ENCODE measurements at regions not wholly inside any gene's neighbourhood (a gene's known extent, or its start where the extent isn't known, plus 50 kb on each side); places are given as distances from the start of the nearest gene placed in this dataset.
"Not testable (repeated sequence)": the region's sequence is repeated elsewhere in the genome, so short reads cannot be mapped to it uniquely, and the experiment has no call there.

DNA sequence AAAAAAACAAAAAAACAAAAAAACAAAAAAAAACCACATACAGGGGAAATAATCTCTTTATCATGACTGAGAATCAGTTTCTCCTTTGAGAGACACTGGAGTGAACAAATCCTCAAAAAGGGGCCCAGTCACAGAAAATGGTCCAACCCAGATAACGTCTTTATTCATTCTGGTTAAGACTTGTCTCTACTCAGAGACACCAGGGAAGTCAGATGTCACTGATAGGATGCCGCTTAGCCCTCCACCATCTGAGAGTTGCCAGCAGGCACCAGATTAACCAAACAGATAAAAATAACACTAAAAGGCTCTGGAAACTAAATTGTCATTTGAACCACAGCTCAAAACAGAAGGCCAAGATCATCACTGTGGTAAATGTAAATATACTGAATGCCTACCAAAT is 1163.4 kb upstream of the ATXN8OS start:
- H3K36me3 ChIP-seq (ENCODE audit: control insufficient read depth, insufficient read depth, low read length, severe bottlenecking) = no peaks in the 10 kb centered on the region
- no peak overlapping the region for H3K4me3 ChIP-seq (ENCODE audit: low read length)
- no peak overlapping the region for H3K9ac ChIP-seq (ENCODE audit: low read length)
- H3K27me3 ChIP-seq (replicated peaks; ENCODE audit: control insufficient read depth, insufficient read depth, low read length) = no peaks in the 10 kb centered on the region
- no peaks in the 10 kb centered on the region for H3K9me3 ChIP-seq (ENCODE audit: control insufficient read depth, low read length)
- no peak for DNase-seq (ENCODE audit: low read depth)
- H3K4me1 ChIP-seq (ENCODE audit: control insufficient read depth, insufficient read depth, low read length) = no peaks in the 10 kb centered on the region

DNA sequence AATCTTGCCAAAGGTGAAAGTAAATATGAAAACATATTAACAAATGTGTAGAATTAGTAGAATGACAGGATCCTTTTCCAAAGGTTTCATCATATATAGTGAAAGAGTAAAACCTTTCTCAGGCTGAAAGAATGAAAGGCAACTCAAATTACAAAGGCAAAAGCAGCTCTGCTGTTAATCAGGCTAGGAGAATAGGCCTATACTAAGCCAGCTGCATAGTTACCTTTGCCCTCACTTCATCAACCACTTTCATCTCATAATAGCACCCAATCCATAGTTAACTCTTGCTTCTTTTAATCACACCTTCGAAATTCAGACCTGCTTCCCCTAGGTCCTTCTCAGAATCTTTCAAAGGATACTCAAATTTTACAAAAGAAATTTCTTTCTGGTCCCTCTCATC is 1167.6 kb upstream of the ATXN8OS start:
- Histone ChIP-seq H3K9me3 (ENCODE audit: control insufficient read depth, low read length) (no peaks in the 10 kb centered on the region), H3K27me3 (replicated peaks; ENCODE audit: control insufficient read depth, insufficient read depth, low read length) (no peaks in the 10 kb centered on the region), H3K4me1 (ENCODE audit: control insufficient read depth, insufficient read depth, low read length) (no peaks in the 10 kb centered on the region), H3K9ac (ENCODE audit: low read length) (no peak overlapping the region), H3K36me3 (ENCODE audit: control insufficient read depth, insufficient read depth, low read length, severe bottlenecking) (no peaks in the 10 kb centered on the region), H3K4me3 (ENCODE audit: low read length) (no peak overlapping the region)
- DNase-seq (ENCODE audit: low read depth) = no peak

DNA sequence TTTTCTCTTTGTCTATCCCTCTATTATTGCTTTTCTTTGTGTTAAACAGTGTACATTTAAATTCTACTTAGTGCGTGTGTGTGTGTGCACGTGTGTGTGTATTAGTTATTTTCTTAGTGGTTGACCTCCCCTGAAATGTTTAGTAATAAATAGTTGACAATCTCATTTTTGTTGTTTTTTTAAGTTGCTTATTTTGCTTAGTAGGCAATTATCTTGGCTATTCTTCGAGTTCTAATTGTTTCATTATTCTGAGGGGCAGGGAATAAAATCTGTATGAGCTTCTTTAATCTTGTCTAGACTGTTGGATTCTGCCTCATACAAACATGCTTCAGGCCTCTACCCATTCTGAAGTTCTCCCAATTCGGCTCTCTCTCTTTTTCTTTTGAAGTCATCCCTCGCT is 1169.0 kb upstream of the ATXN8OS start:
- no peak for DNase-seq (ENCODE audit: low read depth)
- Histone ChIP-seq H3K4me1 (ENCODE audit: control insufficient read depth, insufficient read depth, low read length) (no peaks in the 10 kb centered on the region), H3K9me3 (ENCODE audit: control insufficient read depth, low read length) (no peaks in the 10 kb centered on the region), H3K4me3 (ENCODE audit: low read length) (no peak overlapping the region), H3K36me3 (ENCODE audit: control insufficient read depth, insufficient read depth, low read length, severe bottlenecking) (no peaks in the 10 kb centered on the region), H3K27me3 (replicated peaks; ENCODE audit: control insufficient read depth, insufficient read depth, low read length) (no peaks in the 10 kb centered on the region), H3K9ac (ENCODE audit: low read length) (no peak overlapping the region)

DNA sequence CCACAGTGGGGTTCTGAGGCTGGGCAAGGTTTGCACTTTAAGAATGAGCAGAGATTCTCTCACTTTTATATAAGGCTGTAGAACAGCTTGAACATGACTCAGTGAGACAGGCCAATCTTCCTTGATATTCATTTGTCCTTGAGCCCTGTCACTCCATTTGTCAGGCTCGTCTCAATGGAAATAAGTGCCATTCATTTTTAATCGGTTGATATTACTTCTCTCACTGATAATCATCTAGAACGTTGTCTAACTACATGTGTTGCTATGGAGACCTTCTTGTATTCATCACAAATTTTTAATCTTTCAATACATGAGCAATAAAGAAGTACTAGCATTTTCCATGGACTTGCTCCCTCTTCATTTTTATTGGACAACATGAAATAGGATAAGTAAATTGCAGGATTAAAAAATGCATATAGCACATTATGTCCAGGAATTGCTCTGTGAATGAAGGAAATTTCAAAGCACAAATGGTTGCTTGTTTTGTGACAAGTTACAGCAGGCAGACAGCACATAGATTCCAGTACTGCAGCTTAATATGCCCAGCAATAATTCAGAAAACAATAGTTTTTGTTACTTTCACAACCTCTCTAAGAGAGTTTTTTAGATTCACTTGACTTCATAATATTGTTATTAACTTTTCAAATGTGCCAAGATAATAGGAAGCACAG is 1178.4 kb upstream of the ATXN8OS start:
- Histone ChIP-seq H3K4me3 (ENCODE audit: low read length) (no peak overlapping the region), H3K9me3 (ENCODE audit: control insufficient read depth, low read length) (no peaks in the 10 kb centered on the region), H3K4me1 (ENCODE audit: control insufficient read depth, insufficient read depth, low read length) (no peaks in the 10 kb centered on the region), H3K27me3 (replicated peaks; ENCODE audit: control insufficient read depth, insufficient read depth, low read length) (no peaks in the 10 kb centered on the region), H3K36me3 (ENCODE audit: control insufficient read depth, insufficient read depth, low read length, severe bottlenecking) (no peaks in the 10 kb centered on the region), H3K9ac (ENCODE audit: low read length) (no peak overlapping the region)
- DNase-seq (ENCODE audit: low read depth) = no peak

DNA sequence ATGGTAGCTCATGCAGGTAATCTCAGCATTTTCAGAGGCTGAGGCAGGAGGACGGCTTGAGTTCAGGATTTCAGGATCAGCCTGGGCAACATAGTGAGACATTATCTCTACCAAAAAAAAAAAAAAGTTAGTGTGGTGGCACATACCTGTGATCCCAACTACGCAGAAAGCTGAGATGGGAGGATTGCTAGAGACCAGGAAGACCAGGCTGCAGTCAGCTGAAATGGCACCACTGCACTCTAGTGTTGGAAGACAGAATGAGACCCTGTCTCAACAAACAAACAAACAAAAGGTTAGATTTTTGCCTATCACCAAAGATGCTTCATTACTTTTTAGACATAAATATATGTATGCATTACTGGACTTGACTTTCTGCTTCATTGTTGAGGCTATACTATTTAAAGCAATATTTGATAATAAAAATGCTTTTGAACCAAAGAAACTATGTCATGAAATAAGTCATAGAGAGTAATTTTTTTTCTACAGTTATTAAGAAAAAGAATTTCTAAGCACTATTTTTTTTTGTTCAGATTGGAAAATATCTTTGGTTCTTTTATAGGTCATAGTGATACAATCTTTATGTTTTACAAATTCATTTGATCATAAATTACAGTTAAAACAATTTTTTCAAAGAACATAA is 1180.1 kb upstream of the ATXN8OS start:
- Histone ChIP-seq H3K9ac (ENCODE audit: low read length) (no peak overlapping the region), H3K4me1 (ENCODE audit: control insufficient read depth, insufficient read depth, low read length) (no peaks in the 10 kb centered on the region), H3K9me3 (ENCODE audit: control insufficient read depth, low read length) (no peaks in the 10 kb centered on the region), H3K27me3 (replicated peaks; ENCODE audit: control insufficient read depth, insufficient read depth, low read length) (no peaks in the 10 kb centered on the region), H3K36me3 (ENCODE audit: control insufficient read depth, insufficient read depth, low read length, severe bottlenecking) (no peaks in the 10 kb centered on the region), H3K4me3 (ENCODE audit: low read length) (no peak overlapping the region)
- DNase-seq (ENCODE audit: low read depth) = no peak

DNA sequence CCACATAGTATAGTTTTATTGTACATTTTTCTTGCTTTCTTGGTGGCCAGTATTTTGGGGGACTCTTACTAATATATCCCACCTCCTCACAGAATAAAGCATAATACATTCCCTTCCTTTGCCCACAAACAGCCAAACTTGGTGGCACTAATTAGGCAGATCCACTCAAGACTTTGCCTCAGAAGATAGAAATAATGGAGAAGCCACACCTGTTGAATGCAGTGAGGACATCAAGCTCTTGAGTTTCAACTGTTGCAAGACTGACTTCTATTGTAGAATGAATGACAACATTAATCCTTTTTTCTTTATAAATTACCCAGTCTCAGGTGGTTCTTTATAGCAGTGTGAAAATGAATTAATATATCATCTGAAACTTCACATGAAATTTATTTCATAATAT is 1183.6 kb upstream of the ATXN8OS start:
- no peak for DNase-seq (ENCODE audit: low read depth)
- Histone ChIP-seq H3K4me3 (ENCODE audit: low read length) (no peak overlapping the region), H3K27me3 (replicated peaks; ENCODE audit: control insufficient read depth, insufficient read depth, low read length) (no peaks in the 10 kb centered on the region), H3K9me3 (ENCODE audit: control insufficient read depth, low read length) (no peaks in the 10 kb centered on the region), H3K36me3 (ENCODE audit: control insufficient read depth, insufficient read depth, low read length, severe bottlenecking) (no peaks in the 10 kb centered on the region), H3K9ac (ENCODE audit: low read length) (no peak overlapping the region), H3K4me1 (ENCODE audit: control insufficient read depth, insufficient read depth, low read length) (no peaks in the 10 kb centered on the region)

DNA sequence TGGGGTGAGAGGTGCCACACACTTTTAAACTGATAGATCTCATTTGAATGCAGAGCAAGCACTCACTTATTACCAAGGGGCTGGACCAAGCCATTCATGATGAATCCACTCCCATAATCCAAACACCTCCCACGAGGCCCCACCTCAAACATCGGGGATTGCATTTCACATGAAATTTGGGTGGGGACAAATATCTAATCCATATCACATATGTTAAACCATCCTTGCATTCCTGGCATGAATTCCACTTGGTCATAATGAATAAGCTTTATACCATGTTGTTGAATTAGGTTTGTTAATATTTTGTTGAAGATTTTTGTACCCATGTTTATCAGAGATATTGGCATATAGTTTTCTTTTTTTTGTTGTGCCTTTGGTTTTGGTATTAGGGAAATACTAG is 1198.7 kb upstream of the ATXN8OS start:
- Histone ChIP-seq H3K4me3 (ENCODE audit: low read length) (no peak overlapping the region), H3K9me3 (ENCODE audit: control insufficient read depth, low read length) (peaks cover 22% of the 10 kb centered on the region), H3K4me1 (ENCODE audit: control insufficient read depth, insufficient read depth, low read length) (no peaks in the 10 kb centered on the region), H3K27me3 (replicated peaks; ENCODE audit: control insufficient read depth, insufficient read depth, low read length) (no peaks in the 10 kb centered on the region), H3K9ac (ENCODE audit: low read length) (no peak overlapping the region), H3K36me3 (ENCODE audit: control insufficient read depth, insufficient read depth, low read length, severe bottlenecking) (no peaks in the 10 kb centered on the region)
- DNase-seq (ENCODE audit: low read depth) = no peak

DNA sequence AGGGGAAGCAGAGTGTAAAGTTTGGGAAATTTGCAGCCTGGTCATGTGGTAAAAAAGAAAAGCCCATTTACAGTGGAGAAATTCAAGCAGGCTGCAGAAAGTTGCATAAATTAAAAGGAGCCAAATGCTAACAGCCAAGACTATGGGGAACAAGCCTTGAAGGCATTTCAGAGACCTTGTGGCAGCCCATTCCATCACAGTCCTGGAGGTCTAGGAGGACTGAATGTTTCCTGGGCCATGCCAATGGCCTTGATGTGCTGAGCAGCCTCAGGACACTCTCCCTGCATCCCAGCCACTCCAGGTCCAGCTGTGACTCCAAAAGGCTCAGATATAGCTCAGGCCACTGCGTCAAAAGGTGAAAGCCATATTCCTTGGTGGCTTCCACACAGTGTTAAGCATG is 1202.4 kb upstream of the ATXN8OS start:
- H3K9ac ChIP-seq (ENCODE audit: low read length) = no peak overlapping the region
- H3K36me3 ChIP-seq (ENCODE audit: control insufficient read depth, insufficient read depth, low read length, severe bottlenecking) = no peaks in the 10 kb centered on the region
- no peak overlapping the region for H3K4me3 ChIP-seq (ENCODE audit: low read length)
- no peak for DNase-seq (ENCODE audit: low read depth)
- peaks cover 18% of the 10 kb centered on the region for H3K9me3 ChIP-seq (ENCODE audit: control insufficient read depth, low read length)
- H3K4me1 ChIP-seq (ENCODE audit: control insufficient read depth, insufficient read depth, low read length) = no peaks in the 10 kb centered on the region
- H3K27me3 ChIP-seq (replicated peaks; ENCODE audit: control insufficient read depth, insufficient read depth, low read length) = no peaks in the 10 kb centered on the region

DNA sequence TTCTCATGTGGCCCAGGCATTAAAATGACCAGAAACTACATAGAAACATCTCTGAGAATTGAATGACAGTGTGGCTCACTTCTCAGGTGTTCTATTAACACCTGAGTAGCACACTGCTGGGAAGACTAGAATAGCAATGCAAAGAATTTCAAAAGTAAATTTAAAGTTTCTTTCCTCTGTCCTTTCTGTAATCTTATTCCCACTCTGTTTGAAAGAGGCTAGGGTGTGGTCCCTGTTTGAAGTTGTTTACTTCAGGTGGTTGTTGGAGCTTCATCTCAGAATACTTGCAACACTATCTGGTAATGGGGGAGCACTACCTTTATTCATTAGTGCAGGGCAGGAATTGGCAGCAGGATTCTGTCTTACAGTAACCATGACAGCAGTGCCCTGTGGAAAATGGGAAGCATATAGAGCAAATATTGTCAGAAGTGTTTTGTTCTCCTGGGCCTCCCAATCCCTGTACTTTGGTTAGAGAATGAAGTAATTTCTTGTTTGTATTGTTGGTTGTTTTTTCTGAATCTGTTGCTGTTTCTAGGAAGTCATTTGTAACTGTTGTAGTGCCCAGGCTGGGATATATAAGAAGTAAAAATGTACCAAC is 1210.2 kb upstream of the ATXN8OS start:
- no peak for DNase-seq (ENCODE audit: low read depth)

DNA sequence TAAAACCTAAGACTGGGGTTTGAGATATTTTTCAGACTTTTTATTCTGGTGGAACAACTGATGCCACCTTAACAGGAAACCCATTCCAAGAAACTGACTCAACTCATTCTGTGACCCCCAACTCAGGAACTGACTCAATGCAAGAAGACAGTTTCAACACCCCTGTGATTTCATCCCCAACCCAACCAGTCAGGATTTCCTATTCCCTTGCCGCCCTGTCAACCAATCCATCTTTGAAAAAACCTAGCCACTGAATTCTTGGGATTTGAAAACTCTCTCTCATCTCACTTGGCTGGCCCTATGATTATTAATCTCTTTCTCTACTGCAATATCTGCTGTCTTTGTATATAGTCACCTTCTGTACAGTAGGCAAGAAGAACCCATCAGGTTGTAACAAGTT is 1211.9 kb upstream of the ATXN8OS start:
- no peaks in the 10 kb centered on the region for H3K4me1 ChIP-seq (ENCODE audit: control insufficient read depth, insufficient read depth, low read length)
- no peak overlapping the region for H3K4me3 ChIP-seq (ENCODE audit: low read length)
- no peaks in the 10 kb centered on the region for H3K27me3 ChIP-seq (replicated peaks; ENCODE audit: control insufficient read depth, insufficient read depth, low read length)
- no peak for DNase-seq (ENCODE audit: low read depth)
- no peaks in the 10 kb centered on the region for H3K36me3 ChIP-seq (ENCODE audit: control insufficient read depth, insufficient read depth, low read length, severe bottlenecking)
- no peak overlapping the region for H3K9ac ChIP-seq (ENCODE audit: low read length)
- peaks cover 6% of the 10 kb centered on the region for H3K9me3 ChIP-seq (ENCODE audit: control insufficient read depth, low read length)

More for the DNA sequence above, 1210.2 kb upstream of the ATXN8OS start:
- H3K4me1 ChIP-seq (ENCODE audit: control insufficient read depth, insufficient read depth, low read length) = no peaks in the 10 kb centered on the region
- no peaks in the 10 kb centered on the region for H3K27me3 ChIP-seq (replicated peaks; ENCODE audit: control insufficient read depth, insufficient read depth, low read length)
- H3K36me3 ChIP-seq (ENCODE audit: control insufficient read depth, insufficient read depth, low read length, severe bottlenecking) = no peaks in the 10 kb centered on the region
- H3K4me3 ChIP-seq (ENCODE audit: low read length) = no peak overlapping the region
- H3K9ac ChIP-seq (ENCODE audit: low read length) = no peak overlapping the region
- H3K9me3 ChIP-seq (ENCODE audit: control insufficient read depth, low read length) = peaks cover 6% of the 10 kb centered on the region

DNA sequence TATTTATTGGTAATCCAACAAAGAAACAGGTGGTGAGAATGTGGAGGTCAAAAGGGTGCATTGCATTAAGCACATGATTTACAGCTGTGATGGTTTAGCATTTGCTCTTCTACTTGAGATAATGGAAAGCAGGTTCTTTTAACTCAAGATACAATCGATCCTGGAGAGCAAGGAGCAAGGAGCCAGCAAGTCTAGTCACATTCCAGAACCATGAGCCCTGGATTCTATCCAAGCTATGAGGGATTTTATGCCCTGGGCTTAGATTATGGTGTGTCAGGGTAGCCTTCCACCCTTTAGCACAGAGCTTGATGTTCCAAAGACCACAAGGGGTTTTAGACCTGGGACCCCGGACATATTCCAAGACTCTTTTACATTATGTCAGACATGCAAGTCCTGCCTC is 1213.9 kb upstream of the ATXN8OS start:
- H3K36me3 ChIP-seq (ENCODE audit: control insufficient read depth, insufficient read depth, low read length, severe bottlenecking); H3K27me3 ChIP-seq (replicated peaks; ENCODE audit: control insufficient read depth, insufficient read depth, low read length); DNase-seq (ENCODE audit: low read depth); H3K4me3 ChIP-seq (ENCODE audit: low read length); H3K4me1 ChIP-seq (ENCODE audit: control insufficient read depth, insufficient read depth, low read length); H3K9me3 ChIP-seq (ENCODE audit: control insufficient read depth, low read length); H3K9ac ChIP-seq (ENCODE audit: low read length): not testable (repeated sequence)
